GM12878 (cell line): ENCODE measurements at regions not wholly inside any gene's neighbourhood (a gene's known extent, or its start where the extent isn't known, plus 50 kb on each side); places are given as distances from the start of the nearest gene placed in this dataset.

Experiments used
- ATAC-seq: fragments of 200-7000 bp; cut with Tn5 transposase; 3 replicates; pipeline ENCODE4 v1.9.1; 2020; ENCODE audit warnings: mild to moderate bottlenecking, moderate library complexity
- BruUV-seq: library from RNA; stranded (reverse); fragments of 400-500 nt; replicated peaks from 2 replicates; lab custom pipeline; 2021; lab: Mats Ljungman, UMichigan
- CTCF ChIA-PET: fragments of 300-600 bp; sonication (Branson Sonifier 250); formaldehyde crosslinking; extraction: SDS; loops from one replicate; lab custom pipeline; 2021; ENCODE audit warnings: inconsistent platforms; lab: Yijun Ruan, JAX
- POLR2A ChIA-PET: fragments of 350-600 bp; formaldehyde crosslinking; extraction: SDS; loops from one replicate; lab custom pipeline; 2021; ENCODE audit warnings: inconsistent platforms; lab: Charles Lee
- RAD21 ChIA-PET: fragments of 300-600 bp; sonication (Branson Sonifier 250); formaldehyde crosslinking; loops from one replicate; lab custom pipeline; 2023; ENCODE audit warnings: antibody characterized with exemption; ENCODE audit not compliant: unreplicated experiment; lab: Charles Lee
- SMC1A ChIA-PET: fragments of 300-600 bp; sonication (Branson Sonifier 250); formaldehyde crosslinking; loops from one replicate; lab custom pipeline; 2023; ENCODE audit not compliant: unreplicated experiment, uncharacterized antibody; lab: Charles Lee
- DNase-seq: peaks from one replicate; pipeline ENCODE4 v3.0.0-alpha.2; 2011; ENCODE audit warnings: low read depth, low spot score
- FAIRE-seq: peaks from 3 replicates; lab custom pipeline; 2011; peaks lifted over from hg19 to GRCh38; lab: Jason Lieb, UNC
- H2AFZ ChIP-seq: 2 replicates; pipeline ENCODE4 v1.6.0; 2011; ENCODE audit warnings: low read depth, low read length, control low read depth; ENCODE audit not compliant: control insufficient read depth
- H3K27ac ChIP-seq: 2 replicates; pipeline ENCODE4 v1.5.1; 2011; ENCODE audit warnings: control low read depth; ENCODE audit not compliant: control insufficient read depth, insufficient read depth
- H3K27me3 ChIP-seq, 2 experiments: replicated peaks in 1 of 2; 2 replicates each; pipeline versions ENCODE4 v1.6.0 to v1.6.1; 2011; ENCODE audit warnings: low read length in 1 of 2; ENCODE audit not compliant: control insufficient read depth in 2 of 2, insufficient read depth in 2 of 2
- H3K36me3 ChIP-seq, 2 experiments: 2 replicates each; pipeline ENCODE4 v1.5.1; 2011; ENCODE audit warnings: low read length in 1 of 2; ENCODE audit not compliant: control insufficient read depth in 2 of 2, insufficient read depth in 2 of 2
- H3K4me1 ChIP-seq: 2 replicates; pipeline ENCODE4 v1.6.1; 2011; ENCODE audit warnings: mild to moderate bottlenecking, low read length, moderate library complexity, mixed read lengths; ENCODE audit not compliant: control insufficient read depth, insufficient read depth
- H3K4me2 ChIP-seq: 2 replicates; pipeline ENCODE4 v1.6.0; 2011; ENCODE audit warnings: control low read depth; ENCODE audit not compliant: control insufficient read depth, insufficient read depth
- H3K4me3 ChIP-seq: fragments of 200-600 bp; sonication (generic); 2 replicates; pipeline ENCODE4 v1.5.1; 2016
- H3K79me2 ChIP-seq: 2 replicates; pipeline ENCODE4 v1.6.0; 2011; ENCODE audit warnings: low read length; ENCODE audit not compliant: control insufficient read depth, insufficient read depth
- H3K9ac ChIP-seq: 2 replicates; pipeline ENCODE4 v1.8.0; 2011; ENCODE audit warnings: low read length, control low read depth, mixed read lengths; ENCODE audit not compliant: control insufficient read depth, insufficient read depth
- H3K9me3 ChIP-seq: replicated peaks from 3 replicates; pipeline ENCODE4 v1.5.1; 2011; ENCODE audit warnings: mild to moderate bottlenecking, low read length; ENCODE audit not compliant: control insufficient read depth, insufficient read depth
- H4K20me1 ChIP-seq: 2 replicates; pipeline ENCODE4 v1.6.0; 2011; ENCODE audit not compliant: control insufficient read depth, insufficient read depth
- ELK1 ChIP-seq: IDR thresholded peaks from 2 replicates; pipeline ENCODE4 v1.6.1; 2012; ENCODE audit warnings: low read depth, low read length, improper control_type of control experiment
- EZH2 ChIP-seq: IDR thresholded peaks from 2 replicates; pipeline ENCODE4 v1.6.1; 2012; ENCODE audit warnings: low read depth, mild to moderate bottlenecking, control low read depth, inconsistent platforms, low read length, borderline replicate concordance; ENCODE audit not compliant: control insufficient read depth
- GATAD2B ChIP-seq: fragments of 450-650 bp; conservative IDR thresholded peaks from 2 replicates; pipeline ENCODE4 v1.6.1; 2017; ENCODE audit warnings: low read depth, mild to moderate bottlenecking, moderate library complexity
- MTA3 ChIP-seq: IDR thresholded peaks from 2 replicates; pipeline ENCODE4 v1.6.1; 2012; ENCODE audit warnings: low read length, inconsistent platforms, borderline replicate concordance
- MYB ChIP-seq: fragments of 150-350 bp; IDR thresholded peaks from 2 replicates; pipeline ENCODE4 v1.6.1; 2014; ENCODE audit warnings: mild to moderate bottlenecking, low read depth, low read length, borderline replicate concordance
- NFYA ChIP-seq: IDR thresholded peaks from 2 replicates; pipeline ENCODE4 v1.6.1; 2011; ENCODE audit warnings: low read depth, mild to moderate bottlenecking, low read length, improper control_type of control experiment, borderline replicate concordance
- RAD51 ChIP-seq: fragments of 450-650 bp; IDR thresholded peaks from 2 replicates; pipeline ENCODE4 v1.6.1; 2016; ENCODE audit warnings: moderate library complexity, mild to moderate bottlenecking, inconsistent platforms
- SMC3 ChIP-seq: IDR thresholded peaks from 2 replicates; pipeline ENCODE4 v1.6.1; 2011; ENCODE audit warnings: low read length, improper control_type of control experiment, borderline replicate concordance
- SPI1 ChIP-seq: IDR thresholded peaks from 2 replicates; pipeline ENCODE4 v1.6.1; 2011; ENCODE audit warnings: low read depth, mild to moderate bottlenecking, low read length, moderate library complexity, borderline replicate concordance; ENCODE audit not compliant: insufficient read depth
- SUPT20H ChIP-seq: IDR thresholded peaks from 2 replicates; pipeline ENCODE4 v1.6.1; 2011; ENCODE audit warnings: low read depth, mild to moderate bottlenecking, low read length, moderate library complexity, borderline replicate concordance; ENCODE audit not compliant: control insufficient read depth
- WGBS: methylation state at CpG from one replicate; pipeline ENCODE4 v1.1.6; 2016; ENCODE audit warnings: low lambda C conversion rate; ENCODE audit not compliant: insufficient replicate concordance, insufficient coverage; ENCODE audit errors: missing lambda C conversion rate; 5-methylcytosine and 5-hydroxymethylcytosine counted together
- in situ Hi-C: fragments of 300-500 bp; cut with MboI; formaldehyde crosslinking; loops from 9 replicates; pipeline ENCODE4 v1.14.3; 2018; ENCODE audit warnings: mixed read lengths
- intact Hi-C: fragments of 100-400 bp; cut with micrococcal nuclease; formaldehyde crosslinking; loops from one replicate; pipeline ENCODE4 v1.14.2; 2022; ENCODE audit not compliant: unreplicated experiment
- TF ChIP-seq, protein P1 (sequence below): fragments of 450-650 bp; IDR thresholded peaks from 2 replicates; pipeline ENCODE4 v1.6.1; 2018; ENCODE audit warnings: mild to moderate bottlenecking, low read depth, moderate library complexity; ENCODE audit not compliant: partially characterized antibody
- TF ChIP-seq, protein P2 (sequence below): IDR thresholded peaks from 2 replicates; pipeline ENCODE4 v1.6.1; 2012; ENCODE audit warnings: low read depth, low read length, improper control_type of control experiment

GRCh38 chr1:208778417-208778816 lies 534.2 kb upstream of the PLXNA2 start:
- H3K4me3 ChIP-seq, result no peak overlapping the region

GRCh38 chr1:208781391-208782045 lies 537.3 kb upstream of the PLXNA2 start:
- in situ Hi-C loops, result no loop called here
- Histone ChIP-seq H3K27me3 (no peaks in the 10 kb centered on the region; a peak in 3 of 4 replicates), H4K20me1 (no peaks in the 10 kb centered on the region), H3K36me3 (no peaks in the 10 kb centered on the region), H3K9ac (no peak overlapping the region), H3K4me2 (no peak overlapping the region), H3K9me3 (no peaks in the 10 kb centered on the region), H2AFZ (no peak overlapping the region), H3K27ac (no peak overlapping the region), H3K79me2 (no peaks in the 10 kb centered on the region), H3K4me3 (no peak overlapping the region), H3K4me1 (no peaks in the 10 kb centered on the region)
- FAIRE-seq (no peak), DNase-seq (no peak), ATAC-seq (no peak)
- ChIA-PET RAD21 (no interaction called here), SMC1A (interaction anchor here (1.4 kb wide), 1 partner anchor 8 kb away, joined by 3 read pairs; no protein-coding TSS in a partner anchor), CTCF (no interaction called here), POLR2A (no interaction called here)
- intact Hi-C loops, result no loop called here
- WGBS, result 0% methylated on average over 3 of the region's 3 CpGs
- no TSS peak for BruUV-seq
- TF ChIP-seq RAD51 (no peak), MTA3 (no peak), SUPT20H (no peak), ELK1 (no peak), EZH2 (no peak), NFYA (no peak), MYB (no peak), SMC3 (no peak), GATAD2B (no peak)
- TF ChIP-seq, protein P1, sequence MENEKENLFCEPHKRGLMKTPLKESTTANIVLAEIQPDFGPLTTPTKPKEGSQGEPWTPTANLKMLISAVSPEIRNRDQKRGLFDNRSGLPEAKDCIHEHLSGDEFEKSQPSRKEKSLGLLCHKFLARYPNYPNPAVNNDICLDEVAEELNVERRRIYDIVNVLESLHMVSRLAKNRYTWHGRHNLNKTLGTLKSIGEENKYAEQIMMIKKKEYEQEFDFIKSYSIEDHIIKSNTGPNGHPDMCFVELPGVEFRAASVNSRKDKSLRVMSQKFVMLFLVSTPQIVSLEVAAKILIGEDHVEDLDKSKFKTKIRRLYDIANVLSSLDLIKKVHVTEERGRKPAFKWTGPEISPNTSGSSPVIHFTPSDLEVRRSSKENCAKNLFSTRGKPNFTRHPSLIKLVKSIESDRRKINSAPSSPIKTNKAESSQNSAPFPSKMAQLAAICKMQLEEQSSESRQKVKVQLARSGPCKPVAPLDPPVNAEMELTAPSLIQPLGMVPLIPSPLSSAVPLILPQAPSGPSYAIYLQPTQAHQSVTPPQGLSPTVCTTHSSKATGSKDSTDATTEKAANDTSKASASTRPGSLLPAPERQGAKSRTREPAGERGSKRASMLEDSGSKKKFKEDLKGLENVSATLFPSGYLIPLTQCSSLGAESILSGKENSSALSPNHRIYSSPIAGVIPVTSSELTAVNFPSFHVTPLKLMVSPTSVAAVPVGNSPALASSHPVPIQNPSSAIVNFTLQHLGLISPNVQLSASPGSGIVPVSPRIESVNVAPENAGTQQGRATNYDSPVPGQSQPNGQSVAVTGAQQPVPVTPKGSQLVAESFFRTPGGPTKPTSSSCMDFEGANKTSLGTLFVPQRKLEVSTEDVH, result no peak
- TF ChIP-seq, protein P2, sequence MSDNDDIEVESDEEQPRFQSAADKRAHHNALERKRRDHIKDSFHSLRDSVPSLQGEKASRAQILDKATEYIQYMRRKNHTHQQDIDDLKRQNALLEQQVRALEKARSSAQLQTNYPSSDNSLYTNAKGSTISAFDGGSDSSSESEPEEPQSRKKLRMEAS, result no peak

More at GRCh38 chr1:208778417-208778816, 534.2 kb upstream of the PLXNA2 start:
- no peak for FAIRE-seq
- no peak for ATAC-seq
- no peak overlapping the region for H3K9ac ChIP-seq
- TF ChIP-seq MYB, result no peak
- no peak for TF ChIP-seq SPI1
- H3K27me3 ChIP-seq, result no peaks in the 10 kb centered on the region; a peak in 2 of 4 replicates
- BruUV-seq, result no TSS peak
- in situ Hi-C loops, result no loop called here
- no peak overlapping the region for H3K27ac ChIP-seq
- POLR2A ChIA-PET, result no interaction called here
- SMC1A ChIA-PET, result interaction anchor here (0.7 kb wide), 1 partner anchor 37 kb away, joined by 3 read pairs; no protein-coding TSS in a partner anchor
- RAD21 ChIA-PET, result no interaction called here
- CTCF ChIA-PET, result interaction anchor here (1.1 kb wide), 1 partner anchor 10 kb away, joined by 4 read pairs; no protein-coding TSS in a partner anchor
- H3K4me1 ChIP-seq, result no peaks in the 10 kb centered on the region
- intact Hi-C loops, result no loop called here
- H3K4me2 ChIP-seq, result no peak overlapping the region
- DNase-seq, result no peak
- WGBS, result 29% methylated on average over 6 of the region's 6 CpGs
- no peaks in the 10 kb centered on the region for H3K79me2 ChIP-seq
- no peaks in the 10 kb centered on the region for H4K20me1 ChIP-seq
- no peaks in the 10 kb centered on the region for H3K9me3 ChIP-seq
- H2AFZ ChIP-seq, result no peak overlapping the region
- no peaks in the 10 kb centered on the region for H3K36me3 ChIP-seq
